GM21529 (cell line): ENCODE measurements at regions not wholly inside any gene's neighbourhood (a gene's known extent, or its start where the extent isn't known, plus 50 kb on each side); places are given as distances from the start of the nearest gene placed in this dataset.

ENCODE experiments used
- ATAC-seq: cut with Tn5 transposase; IDR thresholded peaks from one replicate; pipeline ENCODE4 v1.9.1; 2021; ENCODE audit not compliant: unreplicated experiment

- ATAC-seq, result no peak
Observed at GRCh38 chr13:108360139-108360538, 90.6 kb downstream of the TNFSF13B start.

GRCh38 chr13:108361769-108362168 lies 92.3 kb downstream of the TNFSF13B start:
- no peak for ATAC-seq

- ATAC-seq, result no peak
Observed at GRCh38 chr13:108363666-108364065, 94.1 kb downstream of the TNFSF13B start.

- ATAC-seq, result no peak
Observed at GRCh38 chr13:108365255-108365654, 95.7 kb downstream of the TNFSF13B start.

- no peak for ATAC-seq
Observed at GRCh38 chr13:108368250-108368905, 98.9 kb downstream of the TNFSF13B start.

GRCh38 chr13:108369412-108369811 lies 99.9 kb downstream of the TNFSF13B start:
- ATAC-seq, result no peak

- ATAC-seq, result no peak
Observed at GRCh38 chr13:108375034-108375433, 105.5 kb downstream of the TNFSF13B start.

- ATAC-seq, result no peak
Observed at GRCh38 chr13:108375772-108376171, 106.3 kb downstream of the TNFSF13B start.

- no peak for ATAC-seq
Observed at GRCh38 chr13:108376308-108376707, 106.8 kb downstream of the TNFSF13B start.

GRCh38 chr13:108377646-108378206 lies 108.2 kb downstream of the TNFSF13B start:
- ATAC-seq, result no peak

GRCh38 chr13:108383667-108384066 lies 114.1 kb downstream of the TNFSF13B start:
- no peak for ATAC-seq

- no peak for ATAC-seq
Observed at GRCh38 chr13:108387156-108387555, 117.6 kb downstream of the TNFSF13B start.

GRCh38 chr13:108402850-108403249 lies 133.3 kb downstream of the TNFSF13B start:
- ATAC-seq, result no peak

GRCh38 chr13:108407495-108407894 lies 138.0 kb downstream of the TNFSF13B start:
- ATAC-seq, result no peak

- no peak for ATAC-seq
Observed at GRCh38 chr13:108408672-108409071, 139.2 kb downstream of the TNFSF13B start.

- no peak for ATAC-seq
Observed at GRCh38 chr13:108409730-108410129, 140.2 kb downstream of the TNFSF13B start.

GRCh38 chr13:108419768-108420167 lies 150.2 kb downstream of the TNFSF13B start:
- no peak for ATAC-seq

- no peak for ATAC-seq
Observed at GRCh38 chr13:108425056-108425455, 155.5 kb downstream of the TNFSF13B start.

GRCh38 chr13:108426893-108427292 lies 157.4 kb downstream of the TNFSF13B start:
- ATAC-seq, result no peak

GRCh38 chr13:108427355-108427754 lies 157.8 kb downstream of the TNFSF13B start:
- no peak for ATAC-seq

GRCh38 chr13:108428691-108429090 lies 159.2 kb downstream of the TNFSF13B start:
- ATAC-seq, result no peak

GRCh38 chr13:108433976-108434755 lies 164.6 kb downstream of the TNFSF13B start:
- ATAC-seq, result no peak
